H9 (cell line): ENCODE measurements at regions not wholly inside any gene's neighbourhood (a gene's known extent, or its start where the extent isn't known, plus 50 kb on each side); places are given as distances from the start of the nearest gene placed in this dataset.

Experiments
- DNase-seq: peaks from one replicate; pipeline ENCODE4 v3.0.0-alpha.2; 2017
- H2AFZ ChIP-seq: one replicate; pipeline ENCODE4 v1.6.1; 2013; ENCODE audit warnings: mild to moderate bottlenecking, low read length, control low read depth, moderate library complexity
- H2AK5ac ChIP-seq: 2 replicates; pipeline ENCODE4 v1.6.1; 2013; ENCODE audit warnings: low read length, control low read depth, mixed read lengths; ENCODE audit not compliant: insufficient read length
- H2BK120ac ChIP-seq: one replicate; pipeline ENCODE4 v1.6.1; 2013; ENCODE audit warnings: low read depth, mild to moderate bottlenecking, low read length, control low read depth, inconsistent platforms; ENCODE audit not compliant: poor library complexity, severe bottlenecking
- H2BK12ac ChIP-seq: 2 replicates; pipeline ENCODE4 v1.6.1; 2013; ENCODE audit warnings: low read length, control low read depth, mixed read lengths, low read depth; ENCODE audit not compliant: insufficient read length
- H2BK15ac ChIP-seq: 2 replicates; pipeline ENCODE4 v1.6.1; 2013; ENCODE audit warnings: low read depth, low read length, control low read depth
- H2BK20ac ChIP-seq: one replicate; pipeline ENCODE4 v1.6.1; 2013; ENCODE audit warnings: low read depth, mild to moderate bottlenecking, low read length, control low read depth, inconsistent platforms; ENCODE audit not compliant: poor library complexity, severe bottlenecking
- H2BK5ac ChIP-seq: 2 replicates; pipeline ENCODE4 v1.6.1; 2013; ENCODE audit warnings: low read length, control low read depth, mixed read lengths; ENCODE audit not compliant: insufficient read length
- H3K14ac ChIP-seq: 2 replicates; pipeline ENCODE4 v1.6.1; 2013; ENCODE audit warnings: low read length, control low read depth; ENCODE audit not compliant: insufficient read depth
- H3K18ac ChIP-seq: 2 replicates; pipeline ENCODE4 v1.6.1; 2013; ENCODE audit warnings: low read depth, mild to moderate bottlenecking, mixed read lengths, low read length, control low read depth; ENCODE audit not compliant: insufficient read length
- H3K23ac ChIP-seq: 2 replicates; pipeline ENCODE4 v1.6.1; 2013; ENCODE audit warnings: low read length, control low read depth, mixed read lengths, low read depth; ENCODE audit not compliant: insufficient read length
- H3K23me2 ChIP-seq: 2 replicates; pipeline ENCODE4 v1.6.1; 2013; ENCODE audit warnings: low read depth, mild to moderate bottlenecking, mixed read lengths, low read length, control low read depth; ENCODE audit not compliant: insufficient read length, poor library complexity, severe bottlenecking
- H3K27ac ChIP-seq: 2 replicates; pipeline ENCODE4 v1.5.1; 2013; ENCODE audit warnings: low read length, control low read depth, mixed read lengths, low read depth; ENCODE audit not compliant: insufficient read length
- H3K27me3 ChIP-seq: 2 replicates; pipeline ENCODE4 v1.6.1; 2013; ENCODE audit warnings: low read length, control low read depth, inconsistent platforms; ENCODE audit not compliant: insufficient read depth
- H3K4ac ChIP-seq: 2 replicates; pipeline ENCODE4 v1.6.1; 2013; ENCODE audit warnings: low read depth, mild to moderate bottlenecking, control low read depth, inconsistent platforms, low read length, moderate library complexity
- H3K4me1 ChIP-seq: 2 replicates; pipeline ENCODE4 v1.6.1; 2013; ENCODE audit warnings: low read length, control low read depth, inconsistent platforms; ENCODE audit not compliant: insufficient read depth
- H3K4me2 ChIP-seq: 2 replicates; pipeline ENCODE4 v1.6.1; 2013; ENCODE audit warnings: low read length, control low read depth, mixed read lengths; ENCODE audit not compliant: insufficient read length, insufficient read depth
- H3K56ac ChIP-seq: 2 replicates; pipeline ENCODE4 v1.6.1; 2013; ENCODE audit warnings: low read depth, mild to moderate bottlenecking, mixed read lengths, low read length, control low read depth; ENCODE audit not compliant: insufficient read length
- H3K79me1 ChIP-seq: 2 replicates; pipeline ENCODE4 v1.6.1; 2013; ENCODE audit warnings: low read depth, mild to moderate bottlenecking, moderate library complexity, low read length, control low read depth, inconsistent platforms; ENCODE audit not compliant: insufficient read depth, poor library complexity, severe bottlenecking
- H3K79me2 ChIP-seq: 2 replicates; pipeline ENCODE4 v1.6.1; 2013; ENCODE audit warnings: low read length, control low read depth, inconsistent platforms; ENCODE audit not compliant: insufficient read depth
- H3K9ac ChIP-seq: 2 replicates; pipeline ENCODE4 v1.6.1; 2013; ENCODE audit warnings: low read length, control low read depth, mixed read lengths; ENCODE audit not compliant: insufficient read length; ENCODE audit errors: extremely low read depth
- H3K9me3 ChIP-seq: one replicate; pipeline ENCODE4 v1.6.1; 2013; ENCODE audit warnings: low read depth, low read length, inconsistent platforms; ENCODE audit not compliant: control insufficient read depth
- H3T11ph ChIP-seq: one replicate; pipeline ENCODE4 v1.6.1; 2013; ENCODE audit warnings: mild to moderate bottlenecking, low read length, control low read depth, inconsistent platforms
- H4K20me1 ChIP-seq: one replicate; pipeline ENCODE4 v1.6.1; 2013; ENCODE audit not compliant: control insufficient read depth, insufficient read length, insufficient read depth
- H4K5ac ChIP-seq: 2 replicates; pipeline ENCODE4 v1.6.1; 2013; ENCODE audit warnings: low read depth, mild to moderate bottlenecking, mixed read lengths, low read length, control low read depth; ENCODE audit not compliant: insufficient read length
- H4K8ac ChIP-seq: replicated peaks from 2 replicates; pipeline ENCODE4 v1.6.1; 2013; ENCODE audit warnings: low read length, control low read depth, mixed read lengths, low read depth; ENCODE audit not compliant: insufficient read length
- H4K91ac ChIP-seq: 2 replicates; pipeline ENCODE4 v1.6.1; 2013; ENCODE audit warnings: low read depth, mild to moderate bottlenecking, moderate library complexity, mixed read lengths, low read length, control low read depth; ENCODE audit not compliant: insufficient read length
- H3K27ac Mint-ChIP-seq, 3 experiments: 2 replicates in 2 of 3; 3 replicates in 1 of 3; pipeline ENCODE4 v1.8.0; 2020 to 2021; ENCODE audit warnings: mixed read lengths in 3 of 3, mild to moderate bottlenecking in 1 of 3, moderate library complexity in 1 of 3
- H3K27me3 Mint-ChIP-seq: 2 replicates; pipeline ENCODE4 v1.8.0; 2021; ENCODE audit warnings: low read depth, mild to moderate bottlenecking, moderate library complexity, mixed read lengths
- H3K36me3 Mint-ChIP-seq, 3 experiments: 2 replicates in 2 of 3; 3 replicates in 1 of 3; pipeline ENCODE4 v1.8.0; 2020 to 2021; ENCODE audit warnings: low read depth in 3 of 3, mixed read lengths in 3 of 3; ENCODE audit not compliant: insufficient read depth in 1 of 3
- H3K4me1 Mint-ChIP-seq, 2 experiments: 2 replicates each; pipeline ENCODE4 v1.8.0; 2020; ENCODE audit warnings: mixed read lengths in 2 of 2
- H3K4me3 Mint-ChIP-seq, 2 experiments: 2 replicates in 1 of 2; 3 replicates in 1 of 2; pipeline ENCODE4 v1.8.0; 2020 to 2021; ENCODE audit warnings: mild to moderate bottlenecking in 2 of 2, mixed read lengths in 2 of 2, moderate library complexity in 1 of 2
- H3K9me3 Mint-ChIP-seq, 2 experiments: 2 replicates in 1 of 2; 3 replicates in 1 of 2; pipeline ENCODE4 v1.8.0; 2020; ENCODE audit warnings: mild to moderate bottlenecking in 2 of 2, mixed read lengths in 2 of 2, moderate library complexity in 1 of 2
- CTCF ChIP-seq: fragments of 200-600 bp; sonication (generic); conservative IDR thresholded peaks from 3 replicates; pipeline ENCODE4 v1.8.0; 2021; ENCODE audit warnings: antibody characterized with exemption, mild to moderate bottlenecking
- WGBS: extraction: QIAGEN DNeasy Blood & Tissue Kit; methylation state at CpG from one replicate; pipeline ENCODE4 v1.1.7; 2013; ENCODE audit warnings: missing lambda C conversion rate, low lambda C conversion rate, mixed read lengths; ENCODE audit not compliant: insufficient read length; ENCODE audit errors: extremely low coverage; 5-methylcytosine and 5-hydroxymethylcytosine counted together

- no peak for DNase-seq
- WGBS = no CpG with 5 or more reads among the region's 1 CpG
- no peak overlapping the region for H4K5ac ChIP-seq
These were observed 141.7 kb upstream of the TMEM72 start for GRCh38 chr10:44769450-44769849.

More at GRCh38 chr10:44769450-44769849, 141.7 kb upstream of the TMEM72 start:
- Histone ChIP-seq H2BK120ac (no peak overlapping the region), H3T11ph (no peak overlapping the region), H4K8ac (no peak overlapping the region), H3K4ac (no peak overlapping the region), H3K18ac (no peak overlapping the region), H3K23me2 (no peaks in the 10 kb centered on the region), H3K9ac (no peak overlapping the region), H3K4me1 (no peaks in the 10 kb centered on the region), H2AK5ac (no peak overlapping the region), H3K27me3 (no peaks in the 10 kb centered on the region; the same call in 1 of the 2 replicates), H3K27ac (no peak overlapping the region), H4K91ac (no peak overlapping the region), H2BK20ac (no peak overlapping the region), H3K56ac (no peak overlapping the region), H3K9me3 (no peaks in the 10 kb centered on the region), H2BK5ac (no peak overlapping the region), H2BK12ac (no peak overlapping the region), H4K20me1 (no peaks in the 10 kb centered on the region), H3K79me2 (no peaks in the 10 kb centered on the region), H3K14ac (no peak overlapping the region), H2BK15ac (no peak overlapping the region), H3K4me2 (no peak overlapping the region), H2AFZ (no peak overlapping the region), H3K79me1 (no peaks in the 10 kb centered on the region), H3K23ac (no peak overlapping the region)
- Mint-ChIP-seq H3K27ac (no peak overlapping the region), H3K4me3 (no peak overlapping the region), H3K4me1 (peaks cover 6 to 7% of the 10 kb centered on the region in 2 experiments; a peak in 3 of 4 replicates), H3K36me3 (no peaks in the 10 kb centered on the region), H3K27me3 (peaks cover 8% of the 10 kb centered on the region), H3K9me3 (no peaks in the 10 kb centered on the region; a peak in 1 of 5 replicates)
- TF ChIP-seq CTCF = no peak
